Sigmoid colon (tissue), 4 donors: ENCODE measurements at regions not wholly inside any gene's neighbourhood (a gene's known extent, or its start where the extent isn't known, plus 50 kb on each side); places are given as distances from the start of the nearest gene placed in this dataset.

Experiments
- CTCF ChIP-seq, 4 experiments: fragments of 450-650 bp in 3 of 4; fragments of 200-600 bp in 1 of 4; IDR thresholded peaks; one replicate each; pipeline ENCODE4 v1.5.1; 2016 to 2019; ENCODE audit warnings: antibody characterized with exemption in 4 of 4, mild to moderate bottlenecking in 3 of 4, moderate library complexity in 2 of 4
- EP300 ChIP-seq, 4 donors: sonication (generic); formaldehyde crosslinking; IDR thresholded peaks; one replicate each; pipeline ENCODE4 v1.6.1; 2017; ENCODE audit warnings: antibody characterized with exemption in 4 of 4
- POLR2A ChIP-seq, 2 donors: fragments of 450-650 bp; IDR thresholded peaks; one replicate each; pipeline ENCODE4 v1.6.1; 2016; ENCODE audit warnings: antibody characterized with exemption in 2 of 2, mild to moderate bottlenecking in 2 of 2, moderate library complexity in 2 of 2
- POLR2AphosphoS5 ChIP-seq, 4 donors: sonication (generic); formaldehyde crosslinking; IDR thresholded peaks; one replicate each; pipeline ENCODE4 v1.6.1; 2017; ENCODE audit warnings: antibody characterized with exemption in 4 of 4

- TF ChIP-seq EP300 (IDR thresholded peaks at IDR 0.05) (no peak), CTCF (IDR thresholded peaks at IDR 0.05) (no peak), POLR2AphosphoS5 (IDR thresholded peaks at IDR 0.05) (no peak), POLR2A (IDR thresholded peaks at IDR 0.05) (no peak)
Measured at GRCh38 chr6:51105357-51105756, 286.7 kb downstream of the TFAP2B start.
